ENCODE measurements at regions not wholly inside any gene's neighbourhood (a gene's known extent, or its start where the extent isn't known, plus 50 kb on each side); places are given as distances from the start of the nearest gene placed in this dataset.

- TF ChIP-seq EZH2 (IDR thresholded peaks at IDR 0.05; ENCODE audit: low read depth, unreplicated experiment), result no peak
- no peak for TF ChIP-seq STAT1 (IDR thresholded peaks at IDR 0.05; ENCODE audit: unreplicated experiment)
- TF ChIP-seq CTCF (conservative IDR thresholded peaks at IDR 0.05; ENCODE audit: low read depth in 2 of 2), result no peak
- TF ChIP-seq REST (IDR thresholded peaks at IDR 0.05; ENCODE audit: unreplicated experiment), result no peak
- TF ChIP-seq CREB1 (CRISPR knock-in tag; IDR thresholded peaks at IDR 0.05; ENCODE audit: low read depth), result no peak
- TF ChIP-seq EZH2phosphoT487 (IDR thresholded peaks at IDR 0.05; ENCODE audit: unreplicated experiment), result no peak
- TF ChIP-seq ETS1 (IDR thresholded peaks at IDR 0.05), result no peak
- no peak for TF ChIP-seq POLR2AphosphoS5 (IDR thresholded peaks at IDR 0.05; ENCODE audit: low read depth)
- no peak for TF ChIP-seq JUNB (IDR thresholded peaks at IDR 0.05; ENCODE audit: unreplicated experiment)
- TF ChIP-seq ZNF331 (CRISPR knock-in tag; IDR thresholded peaks at IDR 0.05; ENCODE audit: low read depth), result no peak
Observed at GRCh38 chr12:66808606-66809005, 129.7 kb upstream of the GRIP1 start.
